HepG2 (cell line): ENCODE measurements at regions not wholly inside any gene's neighbourhood (a gene's known extent, or its start where the extent isn't known, plus 50 kb on each side); places are given as distances from the start of the nearest gene placed in this dataset.
A peak's percentile ranks its signal among the peaks of the same experiment; 100 is the strongest.

Source experiments
- ATAD3A ChIP-seq: sonication (generic); formaldehyde crosslinking; IDR thresholded peaks from 2 replicates; pipeline ENCODE4 v1.4.0; 2020; ENCODE audit warnings: missing genetic modification reagents
- CBFB ChIP-seq: sonication (generic); formaldehyde crosslinking; IDR thresholded peaks from 2 replicates; pipeline ENCODE4 v1.4.0; 2020; ENCODE audit warnings: missing genetic modification reagents
- CBX5 ChIP-seq: sonication (generic); formaldehyde crosslinking; IDR thresholded peaks from 2 replicates; pipeline ENCODE4 v1.4.0; 2020; ENCODE audit warnings: missing genetic modification reagents, borderline replicate concordance
- ELF3 ChIP-seq: IDR thresholded peaks from 2 replicates; pipeline ENCODE4 v1.6.1; 2016; ENCODE audit warnings: missing genetic modification reagents, missing compliant biosample characterization
- FOXJ3 ChIP-seq: sonication (generic); formaldehyde crosslinking; IDR thresholded peaks from 2 replicates; pipeline ENCODE4 v1.4.0; 2020; ENCODE audit warnings: missing genetic modification reagents, mild to moderate bottlenecking, borderline replicate concordance
- HMG20A ChIP-seq: IDR thresholded peaks from 2 replicates; pipeline ENCODE4 v1.6.1; 2016; ENCODE audit warnings: borderline replicate concordance
- HNF4A ChIP-seq: sonication (generic); formaldehyde crosslinking; IDR thresholded peaks from 2 replicates; pipeline ENCODE4 v1.4.0; 2020; ENCODE audit warnings: missing genetic modification reagents
- KDM1A ChIP-seq: IDR thresholded peaks from 2 replicates; pipeline ENCODE4 v1.6.1; 2016; ENCODE audit warnings: missing compliant biosample characterization
- KDM5A ChIP-seq: fragments of 200-600 bp; sonication (generic); IDR thresholded peaks from 2 replicates; pipeline ENCODE4 v1.7.0; 2018; ENCODE audit warnings: antibody characterized with exemption, mild to moderate bottlenecking, low read length, borderline replicate concordance
- KLF6 ChIP-seq: IDR thresholded peaks from 2 replicates; pipeline ENCODE4 v1.8.0; 2016; ENCODE audit warnings: missing biosample characterization, missing genetic modification reagents
- MATR3 ChIP-seq: sonication (generic); formaldehyde crosslinking; IDR thresholded peaks from 2 replicates; pipeline ENCODE4 v1.4.0; 2020; ENCODE audit warnings: missing genetic modification reagents
- MZF1 ChIP-seq: sonication (generic); formaldehyde crosslinking; IDR thresholded peaks from 2 replicates; pipeline ENCODE4 v1.8.1; 2023; ENCODE audit warnings: mild to moderate bottlenecking, missing genetic modification reagents, borderline replicate concordance
- PRPF4 ChIP-seq: fragments of 200-400 bp; formaldehyde crosslinking; IDR thresholded peaks from 2 replicates; pipeline ENCODE4 v1.6.1; 2016; ENCODE audit warnings: low read length, low read depth; ENCODE audit not compliant: poor library complexity, severe bottlenecking
- RORA ChIP-seq: sonication (generic); formaldehyde crosslinking; IDR thresholded peaks from 2 replicates; pipeline ENCODE4 v1.5.0; 2020; ENCODE audit warnings: mild to moderate bottlenecking, missing genetic modification reagents, moderate library complexity
- SNAPC2 ChIP-seq: sonication (generic); formaldehyde crosslinking; IDR thresholded peaks from 2 replicates; pipeline ENCODE4 v1.8.1; 2022; ENCODE audit warnings: mild to moderate bottlenecking, missing genetic modification reagents
- SRSF1 ChIP-seq: fragments of 200-400 bp; formaldehyde crosslinking; optimal IDR thresholded peaks from 2 replicates; pipeline ENCODE3; 2017; ENCODE audit warnings: mild to moderate bottlenecking, low read depth, low read length, moderate library complexity
- TAF1 ChIP-seq: sonication (generic); formaldehyde crosslinking; IDR thresholded peaks from 2 replicates; pipeline ENCODE4 v1.4.0; 2020; ENCODE audit warnings: missing genetic modification reagents
- TSC22D2 ChIP-seq: sonication (generic); formaldehyde crosslinking; IDR thresholded peaks from 2 replicates; pipeline ENCODE4 v1.5.1; 2020; ENCODE audit warnings: missing genetic modification reagents, mild to moderate bottlenecking, borderline replicate concordance
- ZFP36 ChIP-seq: fragments of 150-350 bp; IDR thresholded peaks from 2 replicates; pipeline ENCODE4 v1.6.1; 2018; ENCODE audit warnings: borderline replicate concordance, low read length, low read depth; ENCODE audit not compliant: partially characterized antibody
- ZFP36L2 ChIP-seq: sonication (generic); formaldehyde crosslinking; IDR thresholded peaks from 2 replicates; pipeline ENCODE4 v1.4.0; 2020; ENCODE audit warnings: missing genetic modification reagents
- ZNF136 ChIP-seq: sonication (generic); formaldehyde crosslinking; IDR thresholded peaks from 2 replicates; pipeline ENCODE4 v1.8.1; 2022; ENCODE audit warnings: low read depth, mild to moderate bottlenecking, moderate library complexity, missing genetic modification reagents
- ZNF333 ChIP-seq: sonication (generic); formaldehyde crosslinking; IDR thresholded peaks from 2 replicates; pipeline ENCODE4 v1.4.0; 2020; ENCODE audit warnings: mild to moderate bottlenecking, missing genetic modification reagents, borderline replicate concordance
- ZNF567 ChIP-seq: sonication (generic); formaldehyde crosslinking; IDR thresholded peaks from 2 replicates; pipeline ENCODE4 v1.8.1; 2023; ENCODE audit warnings: mild to moderate bottlenecking, missing genetic modification reagents, borderline replicate concordance
- ZNF670 ChIP-seq: sonication (generic); formaldehyde crosslinking; IDR thresholded peaks from 2 replicates; pipeline ENCODE4 v1.8.0; 2022; ENCODE audit warnings: mild to moderate bottlenecking, missing genetic modification reagents, borderline replicate concordance
- ZNF678 ChIP-seq: sonication (generic); formaldehyde crosslinking; IDR thresholded peaks from 2 replicates; pipeline ENCODE4 v1.4.0; 2020; ENCODE audit warnings: mild to moderate bottlenecking, missing genetic modification reagents
- ZNF775 ChIP-seq: sonication (generic); formaldehyde crosslinking; IDR thresholded peaks from 2 replicates; pipeline ENCODE4 v1.4.0; 2020; ENCODE audit warnings: missing genetic modification reagents, mild to moderate bottlenecking, moderate library complexity, borderline replicate concordance
- ZSCAN29 ChIP-seq: sonication (generic); formaldehyde crosslinking; conservative IDR thresholded peaks from 2 replicates; pipeline ENCODE4 v1.4.0; 2020; ENCODE audit warnings: mild to moderate bottlenecking, missing genetic modification reagents
- ZZZ3 ChIP-seq: sonication (generic); formaldehyde crosslinking; IDR thresholded peaks from 2 replicates; pipeline ENCODE4 v1.4.0; 2020; ENCODE audit warnings: missing genetic modification reagents, mild to moderate bottlenecking, borderline replicate concordance
- TF ChIP-seq, protein P1 (sequence below): sonication (generic); formaldehyde crosslinking; IDR thresholded peaks from 2 replicates; pipeline ENCODE4 v1.5.0; 2020; ENCODE audit warnings: missing genetic modification reagents
- TF ChIP-seq, protein P2 (sequence below): sonication (generic); formaldehyde crosslinking; IDR thresholded peaks from 2 replicates; pipeline ENCODE4 v1.4.0; 2020; ENCODE audit warnings: missing genetic modification reagents

DNA sequence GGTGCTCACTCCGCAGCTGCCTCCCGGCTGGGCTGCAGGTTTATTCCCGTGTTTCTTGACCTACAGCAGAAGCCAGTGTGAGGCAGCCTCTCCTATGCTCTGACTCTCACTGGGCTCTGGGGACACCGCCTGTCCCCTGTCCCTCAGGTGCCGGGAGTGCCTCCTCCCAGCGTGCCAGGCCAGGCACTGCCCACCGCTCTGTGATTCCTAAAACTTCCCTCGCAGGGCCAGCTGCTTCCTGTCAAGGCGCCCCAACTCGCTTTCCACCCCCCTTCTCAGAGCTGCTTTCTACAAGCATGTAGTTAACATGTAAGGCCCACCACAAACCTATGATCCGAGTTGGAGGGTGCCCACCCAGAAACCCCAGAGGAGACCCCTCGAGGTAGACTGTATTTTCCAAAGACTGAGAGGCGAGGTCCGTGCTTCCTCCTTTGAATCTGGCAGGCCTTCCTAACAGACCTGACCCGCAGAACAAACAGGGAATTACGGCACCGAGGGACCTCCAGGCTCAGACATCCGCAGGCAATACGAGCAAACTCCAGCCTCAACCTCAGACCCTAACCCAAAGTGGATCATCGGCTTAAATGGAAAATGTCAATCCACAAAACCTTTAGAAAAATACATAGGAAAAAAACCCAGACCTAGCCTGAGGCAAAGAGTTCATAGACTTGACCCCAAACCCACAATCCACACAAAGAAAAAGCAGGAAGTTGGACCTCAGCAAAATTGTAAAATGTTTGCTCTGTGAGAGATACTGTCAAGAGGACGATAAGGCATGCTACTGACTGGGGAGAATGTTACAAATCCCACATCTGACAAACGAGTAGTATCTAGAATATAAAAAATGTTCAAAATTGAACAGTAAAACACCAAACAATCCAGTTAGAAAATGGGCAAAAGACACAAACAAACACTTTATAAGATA is 121.3 kb upstream of the IQSEC1 start (continued):
- TF ChIP-seq, protein P1, sequence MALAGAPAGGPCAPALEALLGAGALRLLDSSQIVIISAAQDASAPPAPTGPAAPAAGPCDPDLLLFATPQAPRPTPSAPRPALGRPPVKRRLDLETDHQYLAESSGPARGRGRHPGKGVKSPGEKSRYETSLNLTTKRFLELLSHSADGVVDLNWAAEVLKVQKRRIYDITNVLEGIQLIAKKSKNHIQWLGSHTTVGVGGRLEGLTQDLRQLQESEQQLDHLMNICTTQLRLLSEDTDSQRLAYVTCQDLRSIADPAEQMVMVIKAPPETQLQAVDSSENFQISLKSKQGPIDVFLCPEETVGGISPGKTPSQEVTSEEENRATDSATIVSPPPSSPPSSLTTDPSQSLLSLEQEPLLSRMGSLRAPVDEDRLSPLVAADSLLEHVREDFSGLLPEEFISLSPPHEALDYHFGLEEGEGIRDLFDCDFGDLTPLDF (CRISPR knock-in tag): no peak
- TF ChIP-seq TSC22D2 (CRISPR knock-in tag) (no peak), ZFP36 (no peak), ZZZ3 (CRISPR knock-in tag) (no peak), RORA (no peak), ZNF333 (CRISPR knock-in tag) (0 out of 2 replicates have a peak, but pooled peaks have one; percentile 52), ZNF567 (CRISPR knock-in tag) (no peak), PRPF4 (no peak), ZSCAN29 (CRISPR knock-in tag) (no peak), CBX5 (no peak), ELF3 (CRISPR knock-in tag) (peak; percentile 95), HNF4A (CRISPR knock-in tag) (peak; percentile 58; the same call in 1 of the 2 replicates), MATR3 (CRISPR knock-in tag) (no peak), CBFB (CRISPR knock-in tag) (no peak), KLF6 (CRISPR knock-in tag) (no peak), ZNF678 (CRISPR knock-in tag) (no peak), ZFP36L2 (CRISPR knock-in tag) (no peak), ZNF775 (no peak), KDM5A (no peak), FOXJ3 (CRISPR knock-in tag) (no peak), SRSF1 (no peak), MZF1 (CRISPR knock-in tag) (no peak), HMG20A (CRISPR knock-in tag) (0 out of 2 replicates have a peak, but pooled peaks have one; percentile 15), ZNF136 (CRISPR knock-in tag) (no peak), SNAPC2 (CRISPR knock-in tag) (no peak), ATAD3A (CRISPR knock-in tag) (no peak), TAF1 (CRISPR knock-in tag) (no peak), ZNF670 (CRISPR knock-in tag) (no peak), KDM1A (CRISPR knock-in tag) (no peak)
- TF ChIP-seq, protein P2, sequence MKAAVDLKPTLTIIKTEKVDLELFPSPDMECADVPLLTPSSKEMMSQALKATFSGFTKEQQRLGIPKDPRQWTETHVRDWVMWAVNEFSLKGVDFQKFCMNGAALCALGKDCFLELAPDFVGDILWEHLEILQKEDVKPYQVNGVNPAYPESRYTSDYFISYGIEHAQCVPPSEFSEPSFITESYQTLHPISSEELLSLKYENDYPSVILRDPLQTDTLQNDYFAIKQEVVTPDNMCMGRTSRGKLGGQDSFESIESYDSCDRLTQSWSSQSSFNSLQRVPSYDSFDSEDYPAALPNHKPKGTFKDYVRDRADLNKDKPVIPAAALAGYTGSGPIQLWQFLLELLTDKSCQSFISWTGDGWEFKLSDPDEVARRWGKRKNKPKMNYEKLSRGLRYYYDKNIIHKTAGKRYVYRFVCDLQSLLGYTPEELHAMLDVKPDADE: no peak
